Fibroblast of skin of scalp (primary cell): ENCODE measurements at regions not wholly inside any gene's neighbourhood (a gene's known extent, or its start where the extent isn't known, plus 50 kb on each side); places are given as distances from the start of the nearest gene placed in this dataset.

Experiments used
- DNase-seq: peaks from one replicate; pipeline ENCODE4 v3.0.0-alpha.2; 2013

DNA sequence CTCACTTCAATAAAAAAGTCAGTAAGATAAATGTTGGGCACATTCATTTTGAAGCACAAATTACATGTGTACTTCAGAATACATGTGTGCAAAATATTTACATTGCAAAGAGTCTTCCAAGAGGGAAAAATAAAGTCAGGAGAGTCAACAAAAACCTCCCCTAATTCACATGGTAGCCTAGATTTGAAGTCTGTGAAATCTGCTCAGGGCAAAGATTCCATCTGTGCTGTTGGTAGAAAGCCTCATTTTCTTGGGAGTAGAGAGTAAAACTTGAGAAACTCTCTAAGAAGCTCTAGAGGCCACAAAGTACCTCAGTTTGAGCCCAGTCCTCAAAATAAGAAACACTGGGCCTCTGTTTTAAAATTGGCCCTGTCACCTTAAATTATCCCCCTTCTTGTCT, 303.4 kb downstream of the RAB28 start:
- DNase-seq, result no peak

DNA sequence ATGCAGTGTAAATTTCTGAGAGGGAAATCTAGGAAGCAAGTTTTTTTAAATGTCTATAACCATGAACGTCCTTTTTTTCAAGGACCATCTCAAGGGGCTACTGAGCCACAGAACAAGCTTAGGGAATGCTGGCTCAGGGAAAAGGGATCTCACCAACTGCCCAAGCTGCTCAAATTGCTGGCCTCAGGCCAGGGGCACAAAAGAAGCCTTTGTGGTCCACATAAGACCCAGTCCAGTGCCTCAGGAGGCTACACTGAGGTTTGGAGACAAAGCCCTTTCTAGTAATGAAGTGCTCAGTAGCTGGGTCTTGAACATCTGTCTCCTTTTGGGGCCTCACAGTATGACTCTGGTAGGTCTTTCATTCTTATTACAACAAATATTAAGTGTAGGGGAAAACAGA, 305.5 kb downstream of the RAB28 start:
- DNase-seq, result no peak

DNA sequence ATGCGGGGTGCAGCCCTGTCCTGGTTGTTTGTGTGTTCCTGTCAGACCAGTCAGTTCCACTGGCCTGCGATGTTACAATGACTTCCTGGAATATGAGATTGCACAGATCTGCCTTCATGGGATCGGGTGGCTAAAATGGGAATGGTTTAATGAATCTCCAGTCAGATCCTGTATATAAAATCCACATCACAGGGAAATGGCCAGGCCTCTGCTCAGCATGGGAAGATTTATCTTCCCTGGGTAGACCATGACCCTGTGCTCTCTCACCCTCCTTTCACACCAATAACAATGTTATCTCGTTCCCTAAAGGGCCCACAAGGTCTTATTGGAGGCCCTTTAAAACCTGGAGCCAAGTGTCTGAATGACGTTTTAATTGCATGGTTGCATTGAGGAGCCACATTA, 307.4 kb downstream of the RAB28 start:
- DNase-seq, result no peak

DNA sequence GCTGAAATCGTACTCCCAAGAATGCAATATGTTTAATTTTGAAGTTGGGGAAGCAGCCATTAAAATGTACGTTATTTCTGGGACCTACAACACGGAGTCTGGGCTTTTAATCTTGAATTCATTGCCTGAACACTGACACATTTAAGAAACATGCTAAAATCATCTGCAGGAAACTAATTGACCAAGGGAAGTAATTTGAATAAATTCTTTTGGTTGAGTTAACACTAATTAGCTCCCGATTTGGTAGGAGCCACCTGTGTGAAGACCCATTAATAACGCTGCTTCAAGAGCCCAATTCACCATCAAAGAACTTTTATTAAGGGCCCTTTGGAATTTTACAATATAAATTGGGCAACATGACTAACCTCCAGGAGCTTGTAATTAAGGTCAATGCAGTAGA, 309.2 kb downstream of the RAB28 start:
- DNase-seq, result no peak

DNA sequence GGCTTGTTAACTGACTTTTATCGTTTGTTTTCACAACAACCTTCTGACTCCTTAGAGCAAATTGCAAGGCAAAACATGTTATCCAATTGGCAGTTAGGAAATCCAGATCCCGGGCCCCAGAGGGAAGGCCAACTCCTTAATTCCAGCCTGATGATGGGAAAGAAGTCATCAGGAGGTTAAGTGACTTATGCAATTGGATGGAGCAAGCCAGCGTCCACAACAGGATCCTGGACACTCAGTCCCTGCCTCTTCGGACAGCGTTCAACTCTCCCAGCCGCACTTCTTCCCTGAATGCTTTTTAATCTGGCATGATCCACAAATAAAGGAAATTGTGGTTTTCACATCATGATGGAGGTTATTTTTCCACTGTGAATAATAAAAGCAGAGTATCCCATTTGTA, 310.1 kb downstream of the RAB28 start:
- DNase-seq, result no peak

DNA sequence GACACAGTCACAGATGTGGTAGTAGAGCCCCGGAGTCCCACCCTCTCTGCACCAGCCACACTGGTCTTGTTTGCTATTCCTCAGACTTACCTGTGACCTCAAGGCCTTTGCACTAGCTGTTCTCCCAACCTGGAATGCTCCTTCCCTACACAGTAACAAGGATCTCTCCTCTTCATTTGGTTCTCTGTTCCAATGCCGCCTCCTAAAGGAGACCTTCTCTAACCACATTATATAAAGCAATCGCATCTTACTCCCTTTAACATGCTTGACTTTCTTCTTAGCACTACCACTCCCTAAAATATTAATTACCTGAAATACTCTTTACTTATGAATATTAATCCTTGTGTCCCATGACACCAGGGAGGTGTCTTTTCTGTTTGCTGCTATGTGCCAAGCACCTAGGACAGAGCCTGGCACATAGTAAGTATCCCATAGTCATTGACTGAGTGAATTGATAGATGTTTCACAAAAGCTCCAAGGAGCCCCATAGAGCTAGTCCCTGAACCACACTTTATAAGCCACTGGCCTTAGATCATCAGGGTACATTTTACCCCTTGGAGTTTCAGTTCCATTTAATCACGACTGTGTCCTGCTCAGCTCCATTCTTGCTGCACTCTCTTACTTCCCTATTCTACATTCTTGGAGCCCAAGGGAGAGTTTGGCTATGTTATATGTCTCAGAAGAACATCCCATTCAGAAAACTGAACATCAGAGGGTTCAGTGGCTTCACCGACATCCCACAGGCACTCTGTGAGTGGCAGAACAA, 312.7 kb downstream of the RAB28 start:
- DNase-seq, result no peak

DNA sequence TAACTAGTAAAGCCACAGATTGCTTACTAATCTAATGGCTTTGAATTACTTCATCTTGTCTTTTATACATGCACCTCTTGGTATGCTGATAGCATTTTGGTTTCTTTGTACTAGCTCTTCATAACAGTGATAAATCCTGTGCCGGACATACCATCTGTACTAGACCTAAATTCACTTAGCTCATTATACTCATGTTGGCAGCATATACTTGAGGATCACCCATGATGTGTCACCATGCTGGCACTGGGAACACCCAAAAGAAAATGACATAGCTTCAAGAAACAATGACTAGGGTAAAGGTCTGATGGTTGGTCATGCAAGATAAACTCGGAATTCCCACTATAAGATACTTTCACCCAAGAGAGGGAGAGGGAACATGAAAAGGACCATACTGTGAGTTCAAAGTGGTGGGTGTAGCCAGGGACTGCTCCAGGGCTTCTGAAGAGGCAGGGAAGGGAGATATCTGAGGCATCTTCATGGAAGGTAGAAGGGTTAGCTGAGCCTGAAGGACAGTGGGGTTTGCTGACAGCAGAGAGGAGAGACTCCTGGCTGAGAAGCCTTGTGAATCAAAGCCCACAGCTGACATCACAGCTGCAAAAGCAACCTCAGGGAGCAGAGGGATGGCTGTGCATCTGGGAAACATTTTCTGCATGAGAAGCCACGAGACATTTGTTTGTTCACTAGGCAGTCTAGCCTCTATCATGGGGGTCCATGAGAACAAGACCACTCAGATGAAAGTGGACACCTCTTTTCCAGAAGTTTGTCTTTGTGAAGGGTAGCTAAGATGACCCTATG, 314.2 kb downstream of the RAB28 start:
- no peak for DNase-seq

DNA sequence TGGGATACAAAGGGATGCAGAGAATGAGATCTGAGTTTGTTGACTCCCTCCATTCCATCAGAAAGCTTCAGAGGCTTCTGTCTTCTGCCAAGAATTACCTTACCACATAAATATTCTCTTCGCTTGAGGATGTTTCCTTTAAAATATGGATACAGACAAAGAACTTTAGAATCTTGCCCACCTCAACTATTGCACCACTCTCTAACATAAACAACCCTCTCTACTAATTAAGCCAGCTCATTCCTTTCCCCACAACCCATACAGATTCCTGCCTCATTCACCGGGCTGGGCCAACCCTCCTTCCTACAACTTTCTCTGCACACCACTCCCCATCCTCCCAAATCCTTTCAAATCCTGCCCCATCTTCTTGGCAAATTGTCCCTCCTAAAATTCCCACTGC, 315.8 kb downstream of the RAB28 start:
- DNase-seq, result no peak

DNA sequence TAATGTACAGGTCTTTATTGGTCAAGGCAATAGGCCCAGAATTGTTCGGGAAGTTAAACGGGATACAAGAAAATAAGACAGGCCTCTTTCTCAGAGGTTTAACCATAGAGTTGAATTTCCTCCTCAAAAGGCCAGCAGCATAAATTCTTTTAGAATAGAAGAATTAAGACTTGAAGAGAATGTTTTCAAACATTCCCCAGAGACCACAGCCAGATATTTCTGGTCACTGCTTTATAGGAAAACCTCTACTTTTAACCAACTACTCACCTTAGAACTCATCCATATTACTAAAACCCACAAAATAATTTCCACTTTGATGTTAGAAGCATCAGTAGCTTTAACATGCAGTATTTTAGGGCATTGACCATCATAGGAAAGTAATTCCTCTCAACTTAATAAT, 317.9 kb downstream of the RAB28 start:
- no peak for DNase-seq

DNA sequence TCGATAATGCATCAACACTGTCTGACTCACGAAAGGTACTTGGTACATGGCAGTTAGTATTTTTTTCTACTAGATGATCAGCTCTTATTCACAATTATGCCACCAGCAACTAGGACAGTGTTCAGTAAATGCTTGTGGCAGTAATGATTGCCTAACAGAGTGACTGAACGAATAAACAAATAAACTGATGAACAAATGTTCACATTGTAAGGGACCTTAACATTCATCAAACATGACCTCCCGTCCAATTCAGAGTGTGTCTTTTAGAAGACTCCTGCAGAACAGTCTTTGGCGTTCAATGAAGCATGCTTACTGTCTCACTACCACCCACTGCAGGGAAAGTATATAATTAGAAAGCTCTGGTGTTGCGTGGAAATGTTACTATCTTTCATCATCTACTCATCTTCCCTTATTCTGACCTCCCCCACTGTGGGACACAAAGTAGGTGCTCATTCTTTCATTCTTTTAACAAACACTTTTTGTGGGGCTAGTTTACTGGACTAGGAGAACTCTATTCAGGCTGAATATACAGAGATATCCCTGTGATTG, 319.3 kb downstream of the RAB28 start:
- no peak for DNase-seq

DNA sequence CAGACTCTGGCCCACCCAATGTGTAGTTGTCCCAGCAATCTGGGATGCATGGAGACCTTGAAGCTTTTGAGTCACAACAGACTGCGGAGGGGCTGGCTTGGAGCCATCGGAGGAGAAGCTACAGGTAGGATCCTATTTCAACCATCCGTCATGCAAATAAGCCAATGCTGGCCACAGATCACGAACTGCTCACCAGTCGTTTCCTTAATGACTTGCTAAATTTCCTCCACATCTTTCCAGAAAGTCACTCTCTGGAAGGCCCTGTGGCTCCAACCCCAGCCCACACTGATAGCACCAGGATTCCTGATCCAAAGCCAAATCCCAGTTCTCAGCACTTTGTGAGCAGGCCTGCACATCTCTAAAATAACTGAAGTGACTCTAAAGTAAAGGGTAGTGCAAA, 321.3 kb downstream of the RAB28 start:
- no peak for DNase-seq

DNA sequence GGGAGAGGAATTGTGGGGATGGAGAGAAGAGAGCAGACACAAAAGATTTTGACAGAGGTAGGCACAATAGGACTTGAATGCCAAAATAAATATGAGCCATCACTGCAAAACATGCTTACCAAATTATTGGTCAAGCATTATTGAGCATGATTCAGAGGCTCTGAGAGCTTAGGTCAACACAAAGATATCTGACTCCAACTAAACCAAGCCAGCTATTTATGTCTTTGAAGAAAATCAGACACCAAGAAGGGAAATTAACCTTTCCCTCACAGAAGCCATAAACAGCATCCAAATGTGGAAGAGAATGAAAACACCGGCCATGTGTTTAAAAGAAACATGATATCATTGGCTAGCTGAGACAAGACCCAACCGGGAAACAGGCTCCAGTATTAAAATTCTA, 323.2 kb downstream of the RAB28 start:
- peak; percentile 8 for DNase-seq

DNA sequence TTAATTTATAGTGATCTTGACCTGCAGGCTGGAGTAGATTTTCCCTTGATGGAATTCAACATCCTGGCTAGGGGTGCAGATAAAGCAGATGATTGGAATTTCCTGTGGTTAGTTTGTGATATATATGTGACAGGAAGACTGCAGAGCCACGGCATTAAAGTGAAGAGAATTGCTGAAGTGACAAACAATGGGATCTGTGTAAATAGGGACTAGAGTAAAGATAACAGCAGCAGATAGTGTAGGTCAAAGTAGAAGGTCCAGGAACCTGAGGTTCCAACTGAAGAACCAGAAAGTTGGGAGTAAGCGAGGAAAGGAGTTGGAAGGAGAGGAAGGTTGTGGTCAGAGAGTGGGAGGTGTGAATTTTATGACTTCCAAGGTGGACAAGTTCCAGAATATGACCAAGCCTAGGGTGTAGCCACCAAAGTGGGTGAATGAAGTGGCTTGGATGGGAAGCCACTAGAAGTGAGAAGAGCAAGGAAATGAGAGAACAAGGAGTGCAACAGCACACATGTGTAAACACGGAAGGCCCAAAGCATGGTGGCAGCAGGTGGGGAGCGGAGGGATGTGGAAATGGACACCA, 325.0 kb downstream of the RAB28 start:
- no peak for DNase-seq

DNA sequence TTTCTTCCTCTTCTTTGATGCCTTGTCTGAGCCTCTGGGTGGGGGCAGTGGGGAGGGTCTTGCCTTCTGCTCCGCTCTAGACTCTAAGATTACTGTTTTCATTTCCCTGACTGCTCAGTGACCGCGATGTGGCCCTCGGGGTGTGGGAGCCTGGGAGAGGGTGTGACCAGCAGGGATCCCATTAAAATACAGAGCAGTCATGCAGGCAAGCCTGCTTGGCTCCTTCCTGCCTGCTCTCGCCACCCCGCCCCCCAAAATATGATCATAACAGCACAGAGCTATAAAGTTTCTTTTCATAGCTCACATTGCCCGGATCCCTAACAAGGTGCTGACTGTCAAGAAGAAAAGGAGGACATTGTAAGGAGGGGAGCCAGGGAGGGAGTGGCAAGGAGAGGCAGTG, 332.9 kb downstream of the RAB28 start:
- DNase-seq, result no peak

DNA sequence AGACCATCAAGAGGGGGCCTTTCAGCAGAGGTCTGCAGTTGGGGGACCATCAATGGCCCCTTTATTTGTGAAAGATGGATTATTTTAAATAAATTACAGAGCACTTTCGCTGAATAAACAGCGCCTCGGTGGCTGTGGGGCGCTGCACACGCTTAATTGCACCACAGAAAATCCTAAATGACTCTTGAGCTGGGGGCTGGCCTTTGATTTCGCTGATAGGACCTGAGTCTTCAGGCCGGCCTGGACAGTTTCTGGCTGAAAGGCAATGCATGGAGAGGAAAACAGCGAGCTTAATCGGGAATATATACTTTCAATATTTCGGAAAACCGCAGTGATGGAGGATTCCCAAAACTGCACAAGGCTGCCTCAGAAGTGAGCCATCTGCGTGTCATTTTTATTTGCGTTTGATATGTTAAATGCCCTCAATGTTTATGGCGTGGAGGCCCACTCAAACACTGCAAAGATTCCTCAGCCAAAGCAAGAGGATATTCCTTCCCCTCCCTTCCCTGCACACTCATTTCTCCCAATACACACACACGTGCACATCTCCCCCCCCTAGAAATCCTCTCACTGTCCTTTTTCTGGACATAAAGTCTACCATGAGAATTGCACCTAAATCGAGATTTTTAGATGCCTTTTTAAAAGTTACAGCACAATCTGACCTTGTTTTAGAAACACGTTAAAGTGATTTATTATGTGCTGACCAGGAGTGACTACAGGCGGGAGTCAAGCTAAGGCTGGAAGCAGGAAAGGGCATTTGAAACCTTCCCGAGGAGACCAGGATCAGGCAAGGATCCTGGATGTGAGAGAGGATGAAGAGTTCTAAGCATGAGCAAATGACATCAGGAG, 340.7 kb downstream of the RAB28 start:
- no peak for DNase-seq

DNA sequence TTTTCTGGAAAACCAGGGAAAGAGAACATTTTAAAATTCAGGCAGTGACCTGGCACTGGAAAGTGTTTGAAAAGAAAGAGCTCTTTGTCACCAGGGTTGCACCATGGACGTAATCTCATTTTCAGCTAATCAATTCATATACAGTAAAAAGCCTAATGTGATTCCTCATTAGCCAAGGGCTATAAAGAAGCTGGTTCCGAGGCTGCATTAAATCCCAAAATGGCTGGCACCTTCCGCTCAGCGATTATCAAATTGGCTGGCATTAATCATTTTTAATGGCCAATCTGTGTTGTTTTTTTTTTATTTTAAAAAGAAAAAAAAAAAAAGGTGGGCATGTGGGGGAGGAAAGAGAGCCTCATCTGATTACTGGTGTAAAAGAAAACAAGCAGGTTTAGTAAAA, 341.4 kb downstream of the RAB28 start:
- DNase-seq, result no peak

DNA sequence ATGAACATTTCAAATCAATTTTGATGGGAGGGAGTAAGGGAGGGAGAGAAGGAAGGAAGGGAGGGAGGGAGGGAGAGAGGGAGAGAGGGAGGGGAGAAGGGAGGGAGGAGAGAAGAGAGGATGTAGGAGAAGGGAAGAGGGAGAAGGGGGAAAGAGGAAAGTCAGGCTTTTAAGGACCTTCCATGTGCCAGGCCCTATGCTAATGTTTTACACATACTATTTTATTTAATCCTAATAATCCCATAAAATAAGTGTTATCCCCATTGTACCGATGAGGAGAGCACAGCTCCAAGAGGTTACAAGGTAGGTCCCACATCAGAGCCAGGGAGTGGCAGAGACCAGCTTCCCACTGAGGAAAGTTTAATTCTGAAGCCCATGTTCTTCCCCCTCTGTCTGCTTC, 341.9 kb downstream of the RAB28 start:
- DNase-seq, result no peak

DNA sequence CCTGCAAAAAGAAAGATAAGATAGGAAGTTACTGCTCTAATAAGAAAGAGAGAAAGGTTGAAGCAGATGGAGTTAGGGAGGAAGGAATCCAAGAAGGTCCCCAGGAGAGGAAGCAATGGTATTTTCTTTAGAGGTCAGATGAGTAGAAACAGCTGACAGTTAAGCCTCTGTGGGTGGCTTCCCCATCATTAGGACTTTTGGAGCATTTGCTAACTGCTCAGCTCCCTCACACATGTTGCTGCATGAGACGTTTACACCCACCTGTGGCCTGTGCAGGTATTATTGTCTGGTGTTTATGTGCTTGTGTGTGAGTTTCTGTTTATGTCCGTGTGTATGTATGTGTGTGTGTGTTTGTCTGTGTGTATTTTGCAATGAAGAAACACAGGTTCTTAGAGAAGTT, 346.8 kb downstream of the RAB28 start:
- no peak for DNase-seq

DNA sequence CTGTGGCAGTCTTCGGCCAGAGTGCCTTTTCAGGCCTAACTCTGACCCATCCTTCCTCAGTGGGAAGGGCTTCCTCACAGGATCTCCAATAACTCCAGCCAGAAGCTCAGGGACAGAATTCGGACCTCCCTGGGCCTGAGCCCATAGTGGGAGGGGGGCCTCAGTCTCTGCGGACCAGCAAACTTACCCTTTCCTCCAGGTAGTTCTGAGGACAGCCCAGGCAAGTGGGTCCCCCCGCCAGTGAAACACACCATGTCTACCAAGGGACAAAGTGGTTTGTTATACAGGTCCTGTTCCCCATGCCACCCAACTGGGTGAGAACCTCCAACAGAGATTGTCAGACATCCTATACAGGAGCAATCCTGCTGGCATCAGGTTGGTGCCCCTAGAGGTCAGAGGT, 350.4 kb downstream of the RAB28 start:
- DNase-seq, result no peak

DNA sequence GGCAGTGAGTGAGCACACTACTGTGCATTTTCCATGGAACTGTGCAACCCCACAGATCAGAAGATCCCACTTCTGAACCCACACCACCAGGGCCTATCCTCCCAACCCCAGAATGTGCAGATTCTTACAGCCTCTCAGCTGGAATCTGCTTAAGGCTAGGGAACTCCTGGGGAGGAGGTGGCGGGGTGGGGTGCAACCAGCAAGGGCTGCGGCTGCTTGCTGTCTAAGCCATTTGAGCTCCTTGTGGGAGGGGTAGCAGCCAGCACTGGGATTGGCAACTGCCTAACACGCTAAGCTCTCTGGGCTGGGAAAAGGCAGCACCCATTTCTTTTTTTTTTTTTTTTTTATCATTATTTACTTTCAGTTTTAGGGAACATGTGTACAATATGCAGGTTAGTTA, 353.3 kb downstream of the RAB28 start:
- DNase-seq, result no peak

DNA sequence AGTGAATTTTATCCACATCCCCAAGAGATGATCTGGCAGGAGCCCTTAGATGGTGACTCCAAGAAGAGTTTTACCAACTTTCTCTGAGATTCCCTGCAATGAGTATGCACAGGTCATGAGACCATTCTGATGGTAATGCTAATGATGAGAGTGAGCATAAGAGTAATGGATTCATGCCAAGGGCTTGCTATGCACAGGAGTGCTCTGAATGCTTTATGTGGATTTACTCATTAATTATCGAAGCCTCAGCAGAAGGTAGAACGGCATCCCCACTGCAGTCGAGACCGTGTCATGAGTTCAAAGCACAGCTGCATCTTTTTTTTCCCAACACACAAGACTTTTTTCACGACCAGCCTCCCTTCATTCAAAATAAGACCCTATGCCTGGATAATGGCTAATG, 355.0 kb downstream of the RAB28 start:
- no peak for DNase-seq
